ELF-1 (cell line): ENCODE measurements at regions not wholly inside any gene's neighbourhood (a gene's known extent, or its start where the extent isn't known, plus 50 kb on each side); places are given as distances from the start of the nearest gene placed in this dataset.
A peak's percentile ranks its signal among the peaks of the same experiment; 100 is the strongest.
"Not testable (repeated sequence)": the region's sequence is repeated elsewhere in the genome, so short reads cannot be mapped to it uniquely, and the experiment has no call there.

Source experiments
- DNase-seq: peaks from one replicate; pipeline ENCODE4 v3.0.0-alpha.2; 2016; ENCODE audit warnings: low read depth, low spot score

GRCh38 chr7:142698429-142698828, 50.8 kb upstream of the PRSS1 start:
- DNase-seq: no peak

GRCh38 chr7:142697270-142697669, 52.0 kb upstream of the PRSS1 start:
- peak; percentile 32 for DNase-seq

DNA sequence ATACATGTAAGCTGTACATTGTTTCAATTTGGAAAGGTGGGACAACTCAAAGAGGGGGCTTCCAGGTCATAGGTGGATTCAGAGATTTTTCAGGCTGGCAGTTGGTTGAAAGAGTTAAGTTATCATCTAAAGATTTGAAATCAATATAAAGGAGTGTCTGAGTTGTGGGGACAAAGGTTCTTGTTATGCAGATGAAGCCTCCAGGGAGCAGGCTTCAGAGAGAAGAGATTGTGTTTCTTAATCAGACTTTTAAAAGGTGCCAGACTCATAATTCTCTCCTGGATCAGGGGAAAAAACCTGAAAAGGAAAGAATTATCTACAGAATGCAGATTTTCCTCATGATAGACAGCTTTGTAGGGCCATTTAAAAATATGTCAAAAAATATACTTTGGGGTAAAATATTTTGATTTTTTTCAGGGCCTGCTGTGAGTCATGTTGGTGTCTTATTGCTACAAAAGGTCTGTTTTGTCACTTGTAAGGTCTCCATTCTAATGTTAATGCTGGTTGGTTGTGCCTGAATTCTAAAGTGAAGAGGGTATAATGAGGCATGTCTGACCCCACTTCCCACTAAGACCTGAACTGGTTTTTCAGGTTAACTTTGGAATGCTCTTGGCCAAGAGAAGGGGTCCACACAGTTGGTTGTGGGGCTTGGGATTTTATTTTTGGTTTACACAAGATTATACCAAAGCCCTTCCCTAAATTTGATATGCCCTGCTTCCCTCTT, 52.7 kb upstream of the PRSS1 start:
- peak; percentile 74 for DNase-seq

DNA sequence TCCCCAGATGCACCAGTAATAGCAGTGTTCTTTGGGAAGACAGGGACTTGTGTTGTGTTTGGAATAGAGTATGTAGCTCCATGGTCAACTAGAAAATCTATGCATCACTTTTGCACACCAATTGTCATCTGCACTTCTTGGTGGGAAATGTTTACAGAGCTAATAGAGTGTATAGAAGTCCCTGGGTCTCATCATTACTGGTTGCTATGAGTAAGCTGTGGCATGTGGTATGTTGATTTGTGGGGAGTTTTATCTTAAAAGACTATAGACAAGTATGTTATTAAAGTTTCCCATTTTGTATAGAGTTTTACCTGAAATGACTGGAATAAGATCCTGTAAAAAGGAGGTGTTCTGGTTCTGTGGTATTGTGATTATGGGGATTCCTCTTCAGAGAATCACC, 55.4 kb upstream of the PRSS1 start:
- DNase-seq: no peak

DNA sequence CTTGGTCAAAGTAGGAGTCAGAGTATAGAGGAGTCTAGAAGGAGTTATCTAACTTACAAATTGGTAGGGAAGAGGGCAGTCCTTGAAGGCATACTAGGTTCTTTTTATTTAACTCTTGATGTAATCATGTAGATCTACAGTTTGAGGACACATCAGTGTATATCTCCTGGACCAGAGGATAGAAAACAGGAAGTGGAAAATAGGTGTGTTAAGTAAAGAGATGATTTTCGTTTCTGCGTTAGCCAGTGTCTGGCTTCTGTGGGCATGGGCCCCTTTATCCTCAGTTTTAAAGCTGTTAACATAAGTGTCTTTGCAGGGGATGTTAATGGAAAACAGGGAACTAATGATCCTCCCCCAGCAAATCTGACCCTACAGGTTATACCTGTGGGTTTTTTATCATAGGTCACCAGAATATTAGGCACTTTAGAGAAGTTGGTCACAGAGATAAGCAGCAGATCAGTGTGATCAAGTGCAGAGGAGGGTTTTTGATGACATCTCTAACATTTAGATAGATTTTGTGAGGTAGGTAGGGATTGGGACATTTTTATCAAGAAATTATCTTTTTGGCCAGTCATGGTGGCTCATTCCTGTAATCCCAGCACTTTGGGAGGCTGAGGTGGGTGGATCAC, 58.6 kb upstream of the PRSS1 start:
- no peak for DNase-seq

GRCh38 chr7:142689439-142690120, 59.7 kb upstream of the PRSS1 start:
- DNase-seq: no peak

DNA sequence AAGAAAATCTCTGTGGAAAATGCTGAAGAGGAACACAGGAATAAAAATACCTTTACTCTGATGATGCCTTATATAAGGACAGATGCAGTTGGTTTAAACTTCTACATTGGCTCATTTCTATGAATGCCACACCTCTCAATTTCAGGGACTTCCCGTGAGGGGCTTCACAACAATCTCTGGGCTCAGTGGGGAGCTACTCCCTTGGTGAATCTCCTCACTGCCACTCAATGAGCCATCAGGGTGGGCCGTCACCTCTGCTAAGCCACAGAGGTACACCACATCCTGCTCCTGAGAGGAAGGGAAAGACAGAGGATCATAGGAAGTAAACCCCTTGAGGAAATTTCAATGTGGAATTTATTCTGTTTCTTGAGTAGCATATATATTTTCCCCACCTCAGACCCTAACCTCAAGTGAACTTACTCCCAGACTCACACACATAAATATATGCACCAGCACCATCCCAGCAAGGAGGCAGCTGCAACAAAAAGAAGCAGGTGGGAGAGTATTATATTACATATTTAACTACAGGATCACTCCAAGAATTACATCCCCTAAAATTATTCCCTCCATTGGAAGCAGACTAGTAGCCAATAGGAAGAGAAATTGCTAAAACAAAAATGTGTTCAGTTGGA, 63.3 kb upstream of the PRSS1 start:
- no peak for DNase-seq

DNA sequence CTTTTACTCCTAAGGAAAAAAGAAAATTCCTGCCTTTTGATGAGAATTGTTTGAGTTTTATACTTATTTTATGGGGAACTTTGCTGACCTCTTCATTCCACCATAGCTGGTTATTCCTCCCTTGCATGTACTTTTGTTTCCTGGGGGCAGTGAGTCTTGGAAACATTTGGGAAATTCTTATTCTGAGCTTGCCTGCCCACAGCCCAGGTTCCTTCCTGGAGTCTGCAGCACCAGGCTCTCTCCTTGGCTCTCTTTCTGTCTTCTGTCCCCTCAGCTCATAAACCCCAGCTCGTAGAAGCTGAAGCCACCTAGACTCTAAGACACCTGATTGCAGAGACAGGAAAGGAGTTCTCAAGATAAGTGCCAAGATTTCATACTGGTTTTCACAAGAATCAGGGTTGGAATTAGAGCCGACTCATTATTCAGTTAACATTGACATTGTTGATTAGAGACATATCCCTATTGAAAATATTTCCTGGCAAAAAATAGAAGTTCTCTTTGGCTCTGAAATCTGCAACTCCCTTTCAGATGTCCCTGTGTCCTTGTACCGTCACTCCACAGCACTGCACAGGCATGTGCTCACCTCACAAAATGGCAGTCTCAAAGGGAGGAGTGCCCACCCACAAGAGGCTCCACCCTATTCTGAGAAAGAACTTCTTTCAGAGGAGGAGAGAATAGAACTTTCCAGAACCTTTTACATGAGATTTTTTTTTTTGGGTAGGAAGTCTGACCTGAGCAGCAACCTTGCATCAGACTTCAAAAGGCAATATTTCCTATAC, 67.8 kb upstream of the PRSS1 start:
- no peak for DNase-seq

GRCh38 chr7:142671506-142671905, 77.8 kb upstream of the PRSS1 start:
- DNase-seq: no peak

DNA sequence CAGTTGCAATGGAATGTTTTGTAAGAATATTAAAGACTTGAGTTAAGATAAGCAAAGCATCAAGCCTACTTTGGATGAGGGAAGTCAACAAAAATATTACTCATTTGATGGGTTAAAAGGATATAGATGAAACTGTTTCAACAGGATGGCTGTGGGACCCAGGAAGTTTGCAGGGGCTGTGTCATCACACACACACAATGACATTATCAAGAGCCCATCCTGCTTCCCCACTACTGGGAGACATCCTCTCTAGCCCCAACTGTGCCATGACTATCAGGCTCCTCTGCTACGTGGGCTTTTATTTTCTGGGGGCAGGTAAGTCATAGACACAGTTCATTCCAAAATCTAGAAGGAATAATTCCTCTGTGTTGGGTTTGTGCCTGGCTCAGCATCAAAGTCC, 78.8 kb upstream of the PRSS1 start:
- DNase-seq: no peak

DNA sequence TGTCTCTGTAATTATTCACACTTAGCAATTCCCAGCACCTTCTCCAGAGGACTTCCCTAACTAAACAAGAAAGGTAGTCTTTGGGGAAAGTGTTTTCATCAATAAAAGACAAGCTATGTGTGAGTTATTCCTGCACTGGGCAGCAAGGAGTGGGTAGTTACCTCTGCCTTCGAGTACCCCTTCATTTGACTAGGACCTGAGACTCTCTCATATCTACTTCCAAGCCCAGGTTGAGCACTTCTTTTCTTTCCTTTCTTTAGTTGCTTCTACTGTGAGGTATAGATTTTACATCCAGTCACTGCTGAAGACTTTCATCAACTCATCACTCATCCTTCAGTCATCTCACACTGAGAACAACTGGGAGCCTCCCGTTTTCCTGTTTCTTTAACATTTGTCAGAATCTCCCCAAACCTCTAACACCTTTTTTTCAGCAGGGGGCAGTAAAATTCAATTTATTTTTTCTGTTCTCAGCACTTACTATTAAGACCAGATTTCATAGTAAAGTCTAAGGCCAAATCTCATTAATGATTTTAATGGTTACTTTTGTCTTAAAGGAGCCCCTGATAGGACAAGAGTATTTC, 80.1 kb upstream of the PRSS1 start:
- peak; percentile 26 for DNase-seq

- DNase-seq: no peak
Measured at GRCh38 chr7:142668495-142668894, 80.8 kb upstream of the PRSS1 start.

DNA sequence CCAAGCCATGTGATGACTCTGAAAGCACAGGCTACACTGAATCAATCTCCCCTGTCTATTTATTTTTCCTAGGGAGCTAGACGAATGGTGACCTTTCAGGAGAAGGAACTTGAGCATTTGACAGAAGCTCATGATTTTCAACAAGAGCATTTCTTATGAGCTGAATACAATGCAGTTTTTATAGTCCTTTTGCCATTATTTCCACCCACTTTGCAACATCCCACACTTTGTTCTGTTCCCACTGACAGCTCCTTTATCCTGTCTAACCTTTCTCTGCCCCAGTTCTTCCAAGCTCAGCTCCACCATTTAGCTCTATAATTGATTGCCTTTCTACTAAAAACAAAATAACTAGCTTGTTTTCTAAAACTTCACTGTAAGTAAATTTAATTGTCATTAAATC, 91.9 kb upstream of the PRSS1 start:
- DNase-seq: no peak

DNA sequence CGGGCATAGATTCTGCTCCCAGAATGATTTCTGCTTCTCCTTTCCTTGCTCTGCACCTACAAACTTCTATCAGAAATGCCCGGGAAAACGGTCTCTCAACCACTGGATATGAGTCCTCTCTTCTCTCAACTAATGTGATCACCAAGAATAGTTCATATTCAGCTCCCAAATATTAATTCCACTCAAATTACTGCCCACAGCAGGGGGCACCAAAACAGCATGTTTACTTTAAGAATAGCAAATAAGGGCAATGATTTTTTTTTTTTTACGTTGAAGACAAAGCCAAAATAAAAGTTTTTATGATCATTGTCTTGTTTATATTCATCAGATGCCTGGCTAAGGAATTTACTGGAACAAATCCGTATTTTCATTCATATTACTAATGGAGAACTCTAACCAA, 94.9 kb upstream of the PRSS1 start:
- no peak for DNase-seq

DNA sequence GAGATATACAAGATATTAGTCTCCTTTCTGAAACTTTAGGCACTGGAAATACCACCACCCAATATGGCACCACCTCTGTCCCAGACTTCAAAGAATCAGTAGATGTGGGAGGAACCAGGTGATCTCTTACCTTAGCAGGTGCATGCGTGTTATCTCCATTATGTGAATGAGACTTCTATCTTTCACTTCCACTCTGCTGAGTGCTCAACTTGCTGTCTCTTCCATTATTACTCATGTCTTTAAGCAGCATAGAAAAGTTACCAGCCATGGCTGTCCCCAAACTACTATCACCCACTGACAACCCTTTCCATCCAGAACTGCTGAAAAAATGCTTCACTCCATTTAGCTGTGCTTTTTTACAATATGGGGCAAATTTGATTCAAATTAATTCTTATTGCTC, 101.5 kb upstream of the PRSS1 start:
- DNase-seq: no peak

DNA sequence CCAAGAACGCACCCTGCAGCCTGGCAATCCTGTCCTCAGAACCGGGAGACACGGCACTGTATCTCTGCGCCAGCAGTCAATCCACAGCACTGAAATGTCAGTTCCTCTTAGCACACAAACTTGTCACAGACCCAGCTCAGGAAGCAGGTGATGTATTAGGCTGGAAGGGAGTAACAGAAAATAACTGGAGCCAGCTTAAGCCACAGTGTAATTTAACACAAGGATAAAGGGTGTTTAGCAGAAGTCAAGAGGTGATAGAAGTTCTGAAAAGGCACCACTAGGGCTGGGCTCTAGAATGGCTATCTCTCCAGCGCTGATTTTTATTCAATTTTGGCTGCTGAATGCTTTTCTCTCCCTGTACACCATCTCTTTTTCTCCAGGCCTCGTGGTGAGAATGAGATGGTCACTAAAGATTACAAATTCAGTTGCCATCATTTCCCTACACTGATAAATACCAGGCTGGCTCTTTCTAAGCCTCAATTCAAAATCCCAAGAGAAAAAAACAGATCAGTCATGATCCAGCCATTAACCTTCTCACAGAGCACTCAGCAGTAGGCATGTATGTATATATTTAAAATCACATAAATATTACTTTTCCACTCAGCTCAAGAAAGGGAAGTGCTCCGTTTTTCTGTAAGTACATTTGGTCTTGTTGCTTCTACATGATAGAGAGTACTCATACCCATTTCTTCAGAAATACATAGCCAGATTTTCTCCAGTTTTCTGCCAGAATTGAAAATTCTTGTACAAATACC, 102.7 kb upstream of the PRSS1 start:
- DNase-seq: no peak

DNA sequence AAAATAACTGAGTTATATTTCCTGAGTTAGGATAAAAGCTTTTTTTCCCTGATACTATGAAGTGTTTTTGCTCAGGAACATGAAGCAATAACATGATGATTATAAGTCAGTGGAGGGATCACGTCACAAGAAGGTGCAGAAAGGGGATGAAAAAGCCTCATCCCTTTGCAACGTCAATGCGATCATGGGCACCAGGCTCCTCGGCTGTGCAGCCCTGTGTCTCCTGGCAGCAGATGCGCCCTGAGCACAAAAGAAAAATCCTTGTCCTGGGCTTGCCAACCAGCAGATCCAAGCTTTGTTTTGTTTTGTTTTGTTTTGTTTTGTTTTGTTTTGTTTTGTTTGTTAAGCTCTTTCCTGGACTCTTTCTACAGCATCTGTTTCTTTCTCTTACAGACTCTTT, 103.5 kb upstream of the PRSS1 start:
- DNase-seq: no peak

DNA sequence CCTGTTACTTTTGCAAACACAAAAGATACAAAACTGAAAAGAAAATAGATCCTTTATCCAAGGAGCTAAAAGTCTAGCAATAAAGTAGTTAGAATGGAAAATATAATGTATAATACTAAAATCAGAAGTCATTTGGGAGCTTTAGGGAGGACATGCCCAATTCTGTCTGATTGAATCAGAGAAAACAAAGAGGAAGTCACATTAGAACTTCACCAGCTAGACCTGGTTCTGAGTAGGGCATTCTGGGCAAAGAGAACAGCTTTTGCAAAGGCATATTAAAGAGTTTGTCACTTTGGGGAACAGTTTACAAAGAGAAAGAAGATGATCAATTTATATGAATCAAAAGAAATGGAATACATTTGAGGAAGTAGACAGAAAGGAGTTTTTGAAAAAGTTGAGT, 107.0 kb upstream of the PRSS1 start:
- no peak for DNase-seq

- DNase-seq: not testable (repeated sequence)
Measured at GRCh38 chr7:142641252-142641651, 108.0 kb upstream of the PRSS1 start.

GRCh38 chr7:142638581-142638980, 110.7 kb upstream of the PRSS1 start:
- DNase-seq: no peak

DNA sequence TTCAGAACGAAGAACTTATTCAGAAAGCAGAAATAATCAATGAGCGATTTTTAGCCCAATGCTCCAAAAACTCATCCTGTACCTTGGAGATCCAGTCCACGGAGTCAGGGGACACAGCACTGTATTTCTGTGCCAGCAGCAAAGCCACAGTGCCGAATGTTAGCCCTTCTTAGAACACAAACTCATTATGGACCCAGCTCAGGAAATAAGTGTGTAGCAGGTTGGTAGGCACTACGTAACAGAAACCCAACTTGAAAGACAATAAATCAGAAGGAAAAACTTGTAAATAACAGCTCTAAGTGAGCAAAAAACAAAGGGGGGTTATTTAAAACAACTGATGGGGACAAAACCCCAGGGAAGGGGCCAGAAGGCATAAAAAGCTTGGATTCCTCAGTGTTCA, 112.0 kb upstream of the PRSS1 start:
- no peak for DNase-seq
